G401.6 (cell line): ENCODE measurements at regions not wholly inside any gene's neighbourhood (a gene's known extent, or its start where the extent isn't known, plus 50 kb on each side); places are given as distances from the start of the nearest gene placed in this dataset.

Source experiments
- FAIRE-seq: peaks from 2 replicates; lab custom pipeline; 2012; peaks lifted over from hg19 to GRCh38; lab: Jason Lieb, UNC

GRCh38 chr10:85148693-85149640 is 820.6 kb downstream of the CCSER2 start:
- FAIRE-seq, result no peak

GRCh38 chr10:85149766-85150165 is 821.4 kb downstream of the CCSER2 start:
- FAIRE-seq, result no peak

GRCh38 chr10:85151506-85151905 is 823.1 kb downstream of the CCSER2 start:
- FAIRE-seq, result no peak

GRCh38 chr10:85152496-85152895 is 824.1 kb downstream of the CCSER2 start:
- FAIRE-seq, result no peak

GRCh38 chr10:85152911-85153310 is 824.5 kb downstream of the CCSER2 start:
- no peak for FAIRE-seq

- FAIRE-seq, result no peak
Measured at GRCh38 chr10:85157206-85157605, 828.8 kb downstream of the CCSER2 start.

GRCh38 chr10:85168243-85168642 is 839.9 kb downstream of the CCSER2 start:
- FAIRE-seq, result no peak

GRCh38 chr10:85170026-85170425 is 841.6 kb downstream of the CCSER2 start:
- FAIRE-seq, result no peak

- FAIRE-seq, result no peak
Measured at GRCh38 chr10:85175635-85176034, 847.2 kb downstream of the CCSER2 start.

GRCh38 chr10:85177767-85178166 is 849.4 kb downstream of the CCSER2 start:
- no peak for FAIRE-seq

- no peak for FAIRE-seq
Measured at GRCh38 chr10:85187047-85187446, 858.7 kb downstream of the CCSER2 start.

GRCh38 chr10:85188770-85189484 is 860.5 kb downstream of the CCSER2 start:
- no peak for FAIRE-seq

- FAIRE-seq, result no peak
Measured at GRCh38 chr10:85193796-85194195, 865.4 kb downstream of the CCSER2 start.

GRCh38 chr10:85194706-85195105 is 866.3 kb downstream of the CCSER2 start:
- no peak for FAIRE-seq

GRCh38 chr10:85195596-85195995 is 867.2 kb downstream of the CCSER2 start:
- FAIRE-seq, result no peak

- FAIRE-seq, result no peak
Measured at GRCh38 chr10:85204814-85205213, 876.4 kb downstream of the CCSER2 start.

GRCh38 chr10:85212526-85212925 is 884.1 kb downstream of the CCSER2 start:
- FAIRE-seq, result no peak

GRCh38 chr10:85213493-85213892 is 885.1 kb downstream of the CCSER2 start:
- no peak for FAIRE-seq

- no peak for FAIRE-seq
Measured at GRCh38 chr10:85222300-85222699, 893.9 kb downstream of the CCSER2 start.

GRCh38 chr10:85224366-85224940 is 896.1 kb downstream of the CCSER2 start:
- FAIRE-seq, result no peak

GRCh38 chr10:85225311-85225710 is 896.9 kb downstream of the CCSER2 start:
- no peak for FAIRE-seq

GRCh38 chr10:85226596-85226995 is 898.2 kb downstream of the CCSER2 start:
- no peak for FAIRE-seq

GRCh38 chr10:85228726-85229125 is 900.3 kb downstream of the CCSER2 start:
- no peak for FAIRE-seq
